ENCODE measurements at regions not wholly inside any gene's neighbourhood (a gene's known extent, or its start where the extent isn't known, plus 50 kb on each side); places are given as distances from the start of the nearest gene placed in this dataset.

DNA sequence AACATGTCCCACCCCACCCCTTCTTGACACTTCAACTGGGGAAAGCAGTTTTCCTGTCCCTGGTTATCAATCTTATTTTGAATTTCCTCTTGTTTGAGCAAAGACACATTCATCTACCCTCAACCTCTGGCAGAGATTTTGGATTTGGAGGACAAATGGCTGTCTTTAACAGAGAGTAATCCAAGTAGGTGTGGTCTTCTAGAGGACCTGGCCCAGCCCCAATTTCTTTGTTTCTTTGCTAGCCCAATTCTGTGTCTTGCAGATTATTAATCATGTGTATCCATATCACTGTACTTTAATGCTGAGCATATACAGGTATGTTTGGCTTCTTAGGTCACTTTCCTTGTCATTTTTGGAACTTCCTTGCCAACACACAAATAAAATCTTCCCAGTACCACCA, 58.8 kb upstream of the ADCY1 start:
- TF ChIP-seq BHLHE40 (IDR thresholded peaks at IDR 0.05; ENCODE audit: low read depth, low read length) (no peak), CTCF (conservative IDR thresholded peaks at IDR 0.05; ENCODE audit: low read depth, low read length) (no peak)
